ENCODE measurements at regions not wholly inside any gene's neighbourhood (a gene's known extent, or its start where the extent isn't known, plus 50 kb on each side); places are given as distances from the start of the nearest gene placed in this dataset.
"Not testable (repeated sequence)": the region's sequence is repeated elsewhere in the genome, so short reads cannot be mapped to it uniquely, and the experiment has no call there.

DNA sequence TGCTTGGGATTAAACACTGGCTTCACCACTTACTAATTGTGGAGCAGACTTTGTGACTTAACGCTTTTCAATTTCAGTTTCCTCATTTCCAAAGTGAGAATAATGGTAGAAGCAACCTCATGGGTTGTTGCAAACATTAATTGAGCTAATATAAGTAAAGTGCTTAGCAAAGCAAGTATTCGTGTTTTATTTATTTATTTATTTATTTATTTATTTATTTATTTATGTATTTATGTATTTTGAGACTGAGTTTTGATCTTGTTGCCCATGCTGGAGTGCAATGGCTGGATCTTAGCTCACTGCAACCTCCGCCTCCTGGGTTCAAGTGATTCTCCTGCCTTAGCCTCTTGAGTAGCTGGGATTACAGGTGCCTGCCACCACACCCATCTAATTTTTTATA, 171.2 kb upstream of the SLC16A7 start:
- not testable (repeated sequence) for TF ChIP-seq EZH2 (IDR thresholded peaks at IDR 0.05; ENCODE audit: borderline replicate concordance); EZH2phosphoT487 (IDR thresholded peaks at IDR 0.05; ENCODE audit: low read depth, severe bottlenecking, unreplicated experiment)
- TF ChIP-seq, protein P1, sequence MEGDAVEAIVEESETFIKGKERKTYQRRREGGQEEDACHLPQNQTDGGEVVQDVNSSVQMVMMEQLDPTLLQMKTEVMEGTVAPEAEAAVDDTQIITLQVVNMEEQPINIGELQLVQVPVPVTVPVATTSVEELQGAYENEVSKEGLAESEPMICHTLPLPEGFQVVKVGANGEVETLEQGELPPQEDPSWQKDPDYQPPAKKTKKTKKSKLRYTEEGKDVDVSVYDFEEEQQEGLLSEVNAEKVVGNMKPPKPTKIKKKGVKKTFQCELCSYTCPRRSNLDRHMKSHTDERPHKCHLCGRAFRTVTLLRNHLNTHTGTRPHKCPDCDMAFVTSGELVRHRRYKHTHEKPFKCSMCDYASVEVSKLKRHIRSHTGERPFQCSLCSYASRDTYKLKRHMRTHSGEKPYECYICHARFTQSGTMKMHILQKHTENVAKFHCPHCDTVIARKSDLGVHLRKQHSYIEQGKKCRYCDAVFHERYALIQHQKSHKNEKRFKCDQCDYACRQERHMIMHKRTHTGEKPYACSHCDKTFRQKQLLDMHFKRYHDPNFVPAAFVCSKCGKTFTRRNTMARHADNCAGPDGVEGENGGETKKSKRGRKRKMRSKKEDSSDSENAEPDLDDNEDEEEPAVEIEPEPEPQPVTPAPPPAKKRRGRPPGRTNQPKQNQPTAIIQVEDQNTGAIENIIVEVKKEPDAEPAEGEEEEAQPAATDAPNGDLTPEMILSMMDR (IDR thresholded peaks at IDR 0.05; ENCODE audit: poor library complexity) = not testable (repeated sequence)

All from hepatocyte (in vitro differentiated cells).